CD14-positive monocyte (primary cell): ENCODE measurements at regions not wholly inside any gene's neighbourhood (a gene's known extent, or its start where the extent isn't known, plus 50 kb on each side); places are given as distances from the start of the nearest gene placed in this dataset.
A peak's percentile ranks its signal among the peaks of the same experiment; 100 is the strongest.
"Not testable (repeated sequence)": the region's sequence is repeated elsewhere in the genome, so short reads cannot be mapped to it uniquely, and the experiment has no call there.

Source experiments
- DNase-seq, 3 donors: peaks; one replicate each; pipeline ENCODE4 v3.0.0-alpha.2; 2011 to 2022
- H2AFZ ChIP-seq: 2 replicates; pipeline ENCODE4 v1.6.0; 2012; ENCODE audit warnings: mild to moderate bottlenecking, low read depth, low read length, inconsistent platforms; ENCODE audit not compliant: insufficient read depth, poor library complexity, severe bottlenecking
- H3K27ac ChIP-seq, 2 donors: 1 replicate in 1 of 2; 2 replicates in 1 of 2; pipeline ENCODE4 v1.5.1; 2012 to 2013; ENCODE audit warnings: low read length in 2 of 2, control low read depth in 1 of 2, inconsistent platforms in 1 of 2, low read depth in 1 of 2, mild to moderate bottlenecking in 1 of 2
- H3K27me3 ChIP-seq, 2 donors: one replicate each; pipeline versions ENCODE4 v1.6.0 to v1.6.1; 2011 to 2013; ENCODE audit warnings: low read length in 2 of 2; ENCODE audit not compliant: control insufficient read depth in 2 of 2, insufficient read depth in 2 of 2
- H3K36me3 ChIP-seq, 2 donors: replicated peaks in 1 of 2; 1 replicate in 1 of 2; 2 replicates in 1 of 2; pipeline versions ENCODE4 v1.5.1 to v1.6.1; 2012 to 2013; ENCODE audit warnings: low read length in 2 of 2, control low read depth in 1 of 2, inconsistent platforms in 1 of 2, mild to moderate bottlenecking in 1 of 2; ENCODE audit not compliant: insufficient read depth in 2 of 2, control insufficient read depth in 1 of 2
- H3K4me1 ChIP-seq, 2 donors: 1 replicate in 1 of 2; 2 replicates in 1 of 2; pipeline versions ENCODE4 v1.5.1 to v1.6.1; 2012 to 2013; ENCODE audit warnings: low read length in 2 of 2, control low read depth in 1 of 2, inconsistent platforms in 1 of 2, mild to moderate bottlenecking in 1 of 2, moderate library complexity in 1 of 2; ENCODE audit not compliant: insufficient read depth in 2 of 2, control insufficient read depth in 1 of 2
- H3K4me2 ChIP-seq: replicated peaks from 2 replicates; pipeline ENCODE3; 2012; ENCODE audit warnings: low read length, moderate library complexity, mild to moderate bottlenecking; ENCODE audit not compliant: poor library complexity, severe bottlenecking; ENCODE audit errors: extremely low read depth
- H3K4me3 ChIP-seq, 3 experiments: fragments of 200-600 bp in 1 of 3; sonication (generic) in 1 of 3; replicated peaks in 1 of 3; 1 replicate in 2 of 3; 2 replicates in 1 of 3; pipeline ENCODE4 v1.5.1; 2011 to 2013; ENCODE audit warnings: low read length in 3 of 3, mild to moderate bottlenecking in 3 of 3, control low read depth in 2 of 3, low read depth in 2 of 3, inconsistent platforms in 1 of 3, moderate library complexity in 1 of 3
- H3K79me2 ChIP-seq: 2 replicates; pipeline ENCODE4 v1.6.0; 2012; ENCODE audit warnings: mild to moderate bottlenecking, control low read depth, inconsistent platforms, low read length, moderate library complexity; ENCODE audit not compliant: insufficient read depth
- H3K9ac ChIP-seq: 2 replicates; pipeline ENCODE4 v1.6.0; 2017; ENCODE audit warnings: low read length, mild to moderate bottlenecking; ENCODE audit not compliant: insufficient read depth, poor library complexity, severe bottlenecking
- H3K9me3 ChIP-seq, 2 donors: replicated peaks in 1 of 2; 1 replicate in 1 of 2; 2 replicates in 1 of 2; pipeline versions ENCODE4 v1.5.1 to v1.6.1; 2012 to 2013; ENCODE audit warnings: low read length in 2 of 2, control low read depth in 1 of 2; ENCODE audit not compliant: control insufficient read depth in 1 of 2, insufficient read depth in 1 of 2
- H4K20me1 ChIP-seq: 2 replicates; pipeline ENCODE4 v1.6.0; 2012; ENCODE audit warnings: mild to moderate bottlenecking, low read length, control low read depth, moderate library complexity; ENCODE audit not compliant: insufficient read depth
- H3K27ac Mint-ChIP-seq, 7 donors: one replicate each; pipeline ENCODE4 v1.8.0; 2020; ENCODE audit warnings: mild to moderate bottlenecking in 7 of 7, mixed read lengths in 7 of 7, moderate library complexity in 6 of 7, inconsistent platforms in 2 of 7
- H3K27me3 Mint-ChIP-seq, 3 donors: one replicate each; pipeline ENCODE4 v1.8.0; 2021 to 2022; ENCODE audit warnings: low read depth in 3 of 3, mild to moderate bottlenecking in 3 of 3, mixed read lengths in 3 of 3, moderate library complexity in 3 of 3, inconsistent platforms in 1 of 3
- H3K36me3 Mint-ChIP-seq, 2 donors: one replicate each; pipeline ENCODE4 v1.8.0; 2020; ENCODE audit warnings: mixed read lengths in 2 of 2, inconsistent platforms in 1 of 2, mild to moderate bottlenecking in 1 of 2
- H3K4me1 Mint-ChIP-seq: one replicate; pipeline ENCODE4 v1.8.0; 2020; ENCODE audit warnings: mild to moderate bottlenecking, mixed read lengths
- H3K4me3 Mint-ChIP-seq, 2 donors: one replicate each; pipeline ENCODE4 v1.8.0; 2020; ENCODE audit warnings: mild to moderate bottlenecking in 2 of 2, mixed read lengths in 2 of 2, moderate library complexity in 1 of 2
- H3K9me3 Mint-ChIP-seq, 7 donors: one replicate each; pipeline ENCODE4 v1.8.0; 2020 to 2022; ENCODE audit warnings: mixed read lengths in 7 of 7, mild to moderate bottlenecking in 6 of 7, moderate library complexity in 6 of 7, inconsistent platforms in 2 of 7
- WGBS: methylation state at CpG from one replicate; pipeline ENCODE4 v1.1.5; 2013; ENCODE audit warnings: missing lambda C conversion rate; ENCODE audit not compliant: insufficient coverage; 5-methylcytosine and 5-hydroxymethylcytosine counted together
- intact Hi-C, 2 donors: fragments of 100-400 bp; cut with micrococcal nuclease; formaldehyde crosslinking; loops; one replicate each; pipeline versions ENCODE4 v1.15.0 to v1.15.1; 2023
- TF ChIP-seq, protein P1 (sequence below): fragments of 200-600 bp; IDR thresholded peaks from one replicate; pipeline ENCODE4 v1.8.0; 2022; ENCODE audit warnings: antibody characterized with exemption, mild to moderate bottlenecking

DNA sequence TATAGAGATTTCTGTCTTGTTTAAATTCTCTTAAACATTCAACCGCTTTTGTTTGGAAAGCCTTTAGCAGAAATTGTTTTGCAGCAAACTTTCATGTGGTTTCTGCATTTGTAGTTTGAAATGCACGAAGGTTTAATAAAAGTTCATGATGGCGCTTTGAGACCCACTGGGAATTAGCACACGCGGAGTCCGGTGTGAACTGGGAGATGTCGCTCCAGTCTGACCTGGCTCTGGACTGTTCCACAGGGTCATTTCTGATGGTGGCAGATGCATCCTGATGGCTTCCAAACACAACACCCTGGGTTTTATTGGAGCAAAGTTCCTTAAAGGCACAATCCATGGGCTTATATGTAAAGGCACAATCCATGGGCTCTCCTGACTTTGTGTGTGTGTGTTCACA is 78.1 kb upstream of the MTHFD1L start:
- no peak for DNase-seq

DNA sequence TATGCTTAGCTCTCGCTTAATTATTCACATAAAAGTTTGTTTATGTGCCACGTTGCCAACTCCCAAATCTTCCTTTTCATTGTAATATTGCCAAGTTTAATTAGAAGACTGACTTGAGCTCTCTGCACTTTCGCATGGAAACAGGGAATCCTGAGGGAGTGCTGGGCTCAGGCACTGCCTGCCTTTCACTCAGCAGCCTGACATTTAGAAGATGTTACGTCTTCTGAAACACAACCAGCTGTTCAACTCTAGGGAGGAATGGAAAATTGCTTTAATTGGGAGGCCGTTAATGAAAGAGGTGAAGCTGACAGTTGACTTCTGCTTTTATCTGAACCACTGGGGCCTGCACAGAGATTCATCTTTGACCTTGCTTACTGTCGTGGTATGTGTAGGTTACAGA is 77.4 kb upstream of the MTHFD1L start:
- TF ChIP-seq, protein P1, sequence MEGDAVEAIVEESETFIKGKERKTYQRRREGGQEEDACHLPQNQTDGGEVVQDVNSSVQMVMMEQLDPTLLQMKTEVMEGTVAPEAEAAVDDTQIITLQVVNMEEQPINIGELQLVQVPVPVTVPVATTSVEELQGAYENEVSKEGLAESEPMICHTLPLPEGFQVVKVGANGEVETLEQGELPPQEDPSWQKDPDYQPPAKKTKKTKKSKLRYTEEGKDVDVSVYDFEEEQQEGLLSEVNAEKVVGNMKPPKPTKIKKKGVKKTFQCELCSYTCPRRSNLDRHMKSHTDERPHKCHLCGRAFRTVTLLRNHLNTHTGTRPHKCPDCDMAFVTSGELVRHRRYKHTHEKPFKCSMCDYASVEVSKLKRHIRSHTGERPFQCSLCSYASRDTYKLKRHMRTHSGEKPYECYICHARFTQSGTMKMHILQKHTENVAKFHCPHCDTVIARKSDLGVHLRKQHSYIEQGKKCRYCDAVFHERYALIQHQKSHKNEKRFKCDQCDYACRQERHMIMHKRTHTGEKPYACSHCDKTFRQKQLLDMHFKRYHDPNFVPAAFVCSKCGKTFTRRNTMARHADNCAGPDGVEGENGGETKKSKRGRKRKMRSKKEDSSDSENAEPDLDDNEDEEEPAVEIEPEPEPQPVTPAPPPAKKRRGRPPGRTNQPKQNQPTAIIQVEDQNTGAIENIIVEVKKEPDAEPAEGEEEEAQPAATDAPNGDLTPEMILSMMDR: no peak
- Histone ChIP-seq H3K27ac (no peak overlapping the region), H3K4me3 (no peak overlapping the region), H3K9ac (no peak overlapping the region), H3K79me2 (no peaks in the 10 kb centered on the region), H3K4me2 (no peak overlapping the region), H3K27me3 (no peaks in the 10 kb centered on the region), H2AFZ (no peak overlapping the region), H3K9me3 (no peaks in the 10 kb centered on the region), H4K20me1 (no peaks in the 10 kb centered on the region), H3K4me1 (peaks cover 8 to 11% of the 10 kb centered on the region in 2 donors), H3K36me3 (no peaks in the 10 kb centered on the region)
- DNase-seq: no peak
- Mint-ChIP-seq H3K27ac (no peak overlapping the region), H3K4me1 (peaks cover 6% of the 10 kb centered on the region), H3K4me3 (no peak overlapping the region), H3K27me3 (peaks cover 2 to 8% (median 4%) of the 10 kb centered on the region in 3 donors), H3K9me3 (peaks cover 0 to 5% (median 0%) of the 10 kb centered on the region in 7 donors), H3K36me3 (no peaks in the 10 kb centered on the region)
- intact Hi-C loops: no loop called here
- 79% methylated on average over 4 of the region's 6 CpGs for WGBS

More for the DNA sequence above, 78.1 kb upstream of the MTHFD1L start:
- Mint-ChIP-seq H3K36me3 (no peaks in the 10 kb centered on the region), H3K9me3 (peaks cover 0 to 5% (median 0%) of the 10 kb centered on the region in 7 donors), H3K4me3 (no peak overlapping the region), H3K27ac (no peak overlapping the region), H3K27me3 (peaks cover 2 to 4% (median 3%) of the 10 kb centered on the region in 3 donors), H3K4me1 (peaks cover 6% of the 10 kb centered on the region)
- Histone ChIP-seq H4K20me1 (no peaks in the 10 kb centered on the region), H2AFZ (no peak overlapping the region), H3K79me2 (no peaks in the 10 kb centered on the region), H3K4me2 (no peak overlapping the region), H3K4me1 (peaks cover 8 to 11% of the 10 kb centered on the region in 2 donors), H3K36me3 (no peaks in the 10 kb centered on the region), H3K9me3 (no peaks in the 10 kb centered on the region), H3K4me3 (no peak overlapping the region), H3K27ac (no peak overlapping the region), H3K9ac (no peak overlapping the region), H3K27me3 (no peaks in the 10 kb centered on the region)
- intact Hi-C loops: no loop called here
- 99% methylated on average over 7 of the region's 7 CpGs for WGBS
- TF ChIP-seq, protein P1: no peak

DNA sequence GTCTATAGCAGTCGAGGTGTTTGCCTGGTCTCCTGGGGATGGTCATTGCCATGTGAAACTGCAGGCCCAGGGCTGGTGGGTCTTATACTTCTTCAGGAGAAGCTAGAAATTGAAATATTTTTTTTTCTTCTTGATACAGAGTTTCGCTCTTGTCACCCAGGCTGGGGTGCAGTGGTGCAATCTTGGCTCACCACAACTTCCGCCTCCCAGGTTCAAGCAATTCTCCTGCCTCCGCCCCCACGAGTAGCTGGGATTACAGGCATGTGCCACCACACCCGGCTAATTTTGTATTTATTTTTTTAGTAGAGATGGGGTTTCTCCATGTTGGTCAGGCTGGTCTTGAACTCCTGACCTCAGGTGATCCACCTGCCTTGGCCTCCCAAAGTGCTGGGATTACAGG is 75.6 kb upstream of the MTHFD1L start:
- H3K27me3 ChIP-seq: not testable (repeated sequence)

More for the DNA sequence above, 75.6 kb upstream of the MTHFD1L start:
- peak in 2 of 3 donors; percentile 3 to 14 for DNase-seq
- H3K36me3 ChIP-seq, H3K4me3 Mint-ChIP-seq, H3K9me3 ChIP-seq, H3K4me3 ChIP-seq, H3K4me1 Mint-ChIP-seq, H3K4me2 ChIP-seq, H4K20me1 ChIP-seq, H3K27me3 Mint-ChIP-seq, H2AFZ ChIP-seq, H3K36me3 Mint-ChIP-seq, H3K79me2 ChIP-seq, intact Hi-C loops, H3K9ac ChIP-seq, H3K9me3 Mint-ChIP-seq: not testable (repeated sequence)
- Histone ChIP-seq H3K4me1 (peaks cover 8 to 11% of the 10 kb centered on the region in 2 donors), H3K27ac (peak overlapping the region in 1 of 2 donors; percentile 20)
- 100% methylated on average over 1 of the region's 6 CpGs for WGBS
- peak overlapping the region in 3 of 7 donors; percentile 33 to 57 (median 48) for H3K27ac Mint-ChIP-seq
